Loucy (cell line): ENCODE measurements at regions not wholly inside any gene's neighbourhood (a gene's known extent, or its start where the extent isn't known, plus 50 kb on each side); places are given as distances from the start of the nearest gene placed in this dataset.

Experiments
- EZH2phosphoT487 ChIP-seq: fragments of 200-600 bp; IDR thresholded peaks from 2 replicates; pipeline ENCODE4 v1.6.1; 2018; ENCODE audit warnings: antibody characterized with exemption, mild to moderate bottlenecking, moderate library complexity, borderline replicate concordance
- TF ChIP-seq, protein P1 (sequence below): fragments of 200-600 bp; sonication (generic); conservative IDR thresholded peaks from 2 replicates; pipeline ENCODE4 v1.5.1; 2014; ENCODE audit warnings: mild to moderate bottlenecking, antibody characterized with exemption, low read length

DNA sequence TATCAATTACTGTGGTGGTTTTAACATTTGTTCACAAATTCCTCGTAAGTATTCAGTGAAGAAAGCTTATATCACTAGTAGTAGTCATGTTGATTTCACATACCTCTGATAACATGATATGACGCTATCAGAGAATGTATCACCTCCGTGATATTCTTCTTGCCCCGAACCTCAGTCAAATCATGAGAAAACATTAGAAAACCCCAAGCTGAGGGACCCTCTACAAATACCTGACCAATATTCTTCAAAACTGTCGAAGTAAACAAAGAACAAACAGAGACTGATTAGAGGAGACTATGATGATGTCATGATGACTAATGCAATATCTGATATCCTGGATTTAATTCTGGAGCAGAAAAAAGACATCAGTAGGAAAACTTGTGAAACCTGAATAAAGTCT lies 85.6 kb upstream of the SPOPL start:
- TF ChIP-seq, protein P1, sequence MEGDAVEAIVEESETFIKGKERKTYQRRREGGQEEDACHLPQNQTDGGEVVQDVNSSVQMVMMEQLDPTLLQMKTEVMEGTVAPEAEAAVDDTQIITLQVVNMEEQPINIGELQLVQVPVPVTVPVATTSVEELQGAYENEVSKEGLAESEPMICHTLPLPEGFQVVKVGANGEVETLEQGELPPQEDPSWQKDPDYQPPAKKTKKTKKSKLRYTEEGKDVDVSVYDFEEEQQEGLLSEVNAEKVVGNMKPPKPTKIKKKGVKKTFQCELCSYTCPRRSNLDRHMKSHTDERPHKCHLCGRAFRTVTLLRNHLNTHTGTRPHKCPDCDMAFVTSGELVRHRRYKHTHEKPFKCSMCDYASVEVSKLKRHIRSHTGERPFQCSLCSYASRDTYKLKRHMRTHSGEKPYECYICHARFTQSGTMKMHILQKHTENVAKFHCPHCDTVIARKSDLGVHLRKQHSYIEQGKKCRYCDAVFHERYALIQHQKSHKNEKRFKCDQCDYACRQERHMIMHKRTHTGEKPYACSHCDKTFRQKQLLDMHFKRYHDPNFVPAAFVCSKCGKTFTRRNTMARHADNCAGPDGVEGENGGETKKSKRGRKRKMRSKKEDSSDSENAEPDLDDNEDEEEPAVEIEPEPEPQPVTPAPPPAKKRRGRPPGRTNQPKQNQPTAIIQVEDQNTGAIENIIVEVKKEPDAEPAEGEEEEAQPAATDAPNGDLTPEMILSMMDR = no peak
- TF ChIP-seq EZH2phosphoT487 = no peak
